Neural cell (in vitro differentiated cells): ENCODE measurements at regions not wholly inside any gene's neighbourhood (a gene's known extent, or its start where the extent isn't known, plus 50 kb on each side); places are given as distances from the start of the nearest gene placed in this dataset.

Experiments
- REST ChIP-seq: IDR thresholded peaks from 2 replicates; pipeline ENCODE4 v1.6.1; 2012; ENCODE audit warnings: borderline replicate concordance
- TF ChIP-seq, protein P1 (sequence below): fragments of 450-650 bp; IDR thresholded peaks from 2 replicates; pipeline ENCODE4 v1.5.1; 2014; ENCODE audit warnings: antibody characterized with exemption, mild to moderate bottlenecking, moderate library complexity; ENCODE audit not compliant: poor library complexity, severe bottlenecking

GRCh38 chr18:73168236-73168635 is 300.4 kb upstream of the NETO1 start:
- TF ChIP-seq REST, result no peak
- TF ChIP-seq, protein P1, sequence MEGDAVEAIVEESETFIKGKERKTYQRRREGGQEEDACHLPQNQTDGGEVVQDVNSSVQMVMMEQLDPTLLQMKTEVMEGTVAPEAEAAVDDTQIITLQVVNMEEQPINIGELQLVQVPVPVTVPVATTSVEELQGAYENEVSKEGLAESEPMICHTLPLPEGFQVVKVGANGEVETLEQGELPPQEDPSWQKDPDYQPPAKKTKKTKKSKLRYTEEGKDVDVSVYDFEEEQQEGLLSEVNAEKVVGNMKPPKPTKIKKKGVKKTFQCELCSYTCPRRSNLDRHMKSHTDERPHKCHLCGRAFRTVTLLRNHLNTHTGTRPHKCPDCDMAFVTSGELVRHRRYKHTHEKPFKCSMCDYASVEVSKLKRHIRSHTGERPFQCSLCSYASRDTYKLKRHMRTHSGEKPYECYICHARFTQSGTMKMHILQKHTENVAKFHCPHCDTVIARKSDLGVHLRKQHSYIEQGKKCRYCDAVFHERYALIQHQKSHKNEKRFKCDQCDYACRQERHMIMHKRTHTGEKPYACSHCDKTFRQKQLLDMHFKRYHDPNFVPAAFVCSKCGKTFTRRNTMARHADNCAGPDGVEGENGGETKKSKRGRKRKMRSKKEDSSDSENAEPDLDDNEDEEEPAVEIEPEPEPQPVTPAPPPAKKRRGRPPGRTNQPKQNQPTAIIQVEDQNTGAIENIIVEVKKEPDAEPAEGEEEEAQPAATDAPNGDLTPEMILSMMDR, result no peak
